ENCODE measurements at regions not wholly inside any gene's neighbourhood (a gene's known extent, or its start where the extent isn't known, plus 50 kb on each side); places are given as distances from the start of the nearest gene placed in this dataset.

DNA sequence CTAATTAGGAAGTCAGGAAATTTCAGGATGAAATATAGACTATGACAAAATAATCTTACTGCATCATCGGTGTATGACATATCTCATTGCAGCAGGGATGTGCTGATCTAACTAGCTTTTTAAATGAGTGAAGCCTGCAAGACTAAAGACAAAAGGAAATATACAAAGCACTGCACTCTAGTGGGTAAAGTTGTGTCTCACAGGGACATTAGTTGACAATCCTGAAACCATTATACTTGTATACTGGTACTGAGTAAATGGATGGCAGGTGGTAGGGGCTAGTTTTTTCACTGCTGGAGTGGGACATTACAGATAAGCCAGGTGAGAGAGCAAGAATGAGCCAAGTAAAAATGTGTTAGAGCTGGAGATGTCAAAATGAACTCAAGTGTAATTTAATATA, 317.5 kb upstream of the RAB6C start:
- Histone ChIP-seq H3K27ac (ENCODE audit: low read depth, low read length) (no peak overlapping the region), H3K9ac (ENCODE audit: low read length) (no peak overlapping the region), H4K20me1 (ENCODE audit: low read depth, low read length) (no peaks in the 10 kb centered on the region), H3K9me3 (ENCODE audit: insufficient read depth, low read length) (no peaks in the 10 kb centered on the region), H3F3A (ENCODE audit: insufficient read depth) (no peaks in the 10 kb centered on the region), H3K27me3 (ENCODE audit: low read length) (no peaks in the 10 kb centered on the region), H3K9me2 (replicated peaks; ENCODE audit: insufficient read depth, low read length) (no peaks in the 10 kb centered on the region), H3K79me2 (ENCODE audit: insufficient read depth, low read length) (no peaks in the 10 kb centered on the region), H3K4me3 (ENCODE audit: insufficient read depth, low read length, poor library complexity, severe bottlenecking) (no peak overlapping the region), H3K4me2 (ENCODE audit: low read depth, low read length, poor library complexity, severe bottlenecking) (no peak overlapping the region), H3K36me3 (ENCODE audit: low read length) (no peaks in the 10 kb centered on the region), H2AFZ (ENCODE audit: low read depth, low read length, severe bottlenecking) (no peak overlapping the region)
- TF ChIP-seq EZH2phosphoT487 (conservative IDR thresholded peaks at IDR 0.05; ENCODE audit: low read length) = no peak
- TF ChIP-seq, protein P1, sequence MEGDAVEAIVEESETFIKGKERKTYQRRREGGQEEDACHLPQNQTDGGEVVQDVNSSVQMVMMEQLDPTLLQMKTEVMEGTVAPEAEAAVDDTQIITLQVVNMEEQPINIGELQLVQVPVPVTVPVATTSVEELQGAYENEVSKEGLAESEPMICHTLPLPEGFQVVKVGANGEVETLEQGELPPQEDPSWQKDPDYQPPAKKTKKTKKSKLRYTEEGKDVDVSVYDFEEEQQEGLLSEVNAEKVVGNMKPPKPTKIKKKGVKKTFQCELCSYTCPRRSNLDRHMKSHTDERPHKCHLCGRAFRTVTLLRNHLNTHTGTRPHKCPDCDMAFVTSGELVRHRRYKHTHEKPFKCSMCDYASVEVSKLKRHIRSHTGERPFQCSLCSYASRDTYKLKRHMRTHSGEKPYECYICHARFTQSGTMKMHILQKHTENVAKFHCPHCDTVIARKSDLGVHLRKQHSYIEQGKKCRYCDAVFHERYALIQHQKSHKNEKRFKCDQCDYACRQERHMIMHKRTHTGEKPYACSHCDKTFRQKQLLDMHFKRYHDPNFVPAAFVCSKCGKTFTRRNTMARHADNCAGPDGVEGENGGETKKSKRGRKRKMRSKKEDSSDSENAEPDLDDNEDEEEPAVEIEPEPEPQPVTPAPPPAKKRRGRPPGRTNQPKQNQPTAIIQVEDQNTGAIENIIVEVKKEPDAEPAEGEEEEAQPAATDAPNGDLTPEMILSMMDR (IDR thresholded peaks at IDR 0.05; ENCODE audit: insufficient read depth, low read length, poor library complexity, severe bottlenecking) = no peak

DNA sequence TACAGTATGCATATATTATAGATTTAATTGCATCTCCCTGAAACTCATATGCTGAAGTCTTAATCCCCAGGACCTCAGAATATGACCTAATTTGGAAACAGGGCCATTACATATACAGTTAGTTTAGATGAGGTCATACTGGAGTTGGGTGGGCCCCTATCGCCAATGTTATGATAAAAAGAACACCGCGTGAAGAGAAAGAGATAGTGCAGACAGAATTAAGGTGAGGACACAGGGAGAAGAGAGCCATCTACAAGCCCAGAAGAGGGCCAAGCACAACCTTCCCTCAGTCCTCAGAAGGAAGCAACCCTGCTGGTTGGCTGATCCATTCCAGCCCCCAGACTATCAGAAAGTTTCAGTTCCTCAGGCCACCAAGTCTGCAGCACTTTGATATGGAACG, 311.9 kb upstream of the RAB6C start:
- H3K4me3 ChIP-seq (ENCODE audit: insufficient read depth, low read length, poor library complexity, severe bottlenecking) = no peak overlapping the region
- H4K20me1 ChIP-seq (ENCODE audit: low read depth, low read length) = no peaks in the 10 kb centered on the region
- H3K36me3 ChIP-seq (ENCODE audit: low read length) = no peaks in the 10 kb centered on the region
- H3K4me2 ChIP-seq (ENCODE audit: low read depth, low read length, poor library complexity, severe bottlenecking) = no peak overlapping the region
- no peak overlapping the region for H3K27ac ChIP-seq (ENCODE audit: low read depth, low read length)
- H3K27me3 ChIP-seq (ENCODE audit: low read length) = no peaks in the 10 kb centered on the region
- H3K9me3 ChIP-seq (ENCODE audit: insufficient read depth, low read length) = no peaks in the 10 kb centered on the region
- no peak overlapping the region for H3K9ac ChIP-seq (ENCODE audit: low read length)
- no peaks in the 10 kb centered on the region for H3K79me2 ChIP-seq (ENCODE audit: insufficient read depth, low read length)
- TF ChIP-seq, protein P1 (IDR thresholded peaks at IDR 0.05; ENCODE audit: insufficient read depth, low read length, poor library complexity, severe bottlenecking) = no peak
- TF ChIP-seq EZH2phosphoT487 (conservative IDR thresholded peaks at IDR 0.05; ENCODE audit: low read length) = no peak
- no peaks in the 10 kb centered on the region for H3F3A ChIP-seq (ENCODE audit: insufficient read depth)
- no peaks in the 10 kb centered on the region for H3K9me2 ChIP-seq (replicated peaks; ENCODE audit: insufficient read depth, low read length)
- H2AFZ ChIP-seq (ENCODE audit: low read depth, low read length, severe bottlenecking) = no peak overlapping the region

DNA sequence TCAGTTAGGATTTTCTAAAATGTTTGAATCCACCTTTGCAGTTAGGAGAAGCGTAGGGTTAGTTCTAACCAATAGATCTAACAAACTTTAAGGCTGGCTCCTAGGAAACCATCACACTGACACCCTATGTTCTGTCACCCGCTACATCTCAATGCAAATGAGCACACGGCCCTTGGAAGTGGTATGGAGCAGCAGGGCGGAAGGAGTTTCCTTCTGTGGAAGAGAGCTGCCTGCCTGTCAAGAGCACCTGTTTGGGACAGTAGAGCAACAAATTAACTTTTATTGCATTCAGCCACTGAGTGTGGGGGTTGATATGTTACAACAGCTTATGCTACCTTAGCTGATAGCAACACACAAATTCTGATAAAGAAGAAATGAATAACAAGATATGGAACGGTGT, 306.9 kb upstream of the RAB6C start:
- Histone ChIP-seq H4K20me1 (ENCODE audit: low read depth, low read length) (no peaks in the 10 kb centered on the region), H3F3A (ENCODE audit: insufficient read depth) (no peaks in the 10 kb centered on the region), H3K9ac (ENCODE audit: low read length) (no peak overlapping the region), H3K27me3 (ENCODE audit: low read length) (no peaks in the 10 kb centered on the region), H3K4me3 (ENCODE audit: insufficient read depth, low read length, poor library complexity, severe bottlenecking) (no peak overlapping the region), H3K9me3 (ENCODE audit: insufficient read depth, low read length) (no peaks in the 10 kb centered on the region), H3K4me2 (ENCODE audit: low read depth, low read length, poor library complexity, severe bottlenecking) (no peak overlapping the region), H3K79me2 (ENCODE audit: insufficient read depth, low read length) (no peaks in the 10 kb centered on the region), H3K36me3 (ENCODE audit: low read length) (no peaks in the 10 kb centered on the region), H3K9me2 (replicated peaks; ENCODE audit: insufficient read depth, low read length) (no peaks in the 10 kb centered on the region), H2AFZ (ENCODE audit: low read depth, low read length, severe bottlenecking) (no peak overlapping the region), H3K27ac (ENCODE audit: low read depth, low read length) (no peak overlapping the region)
- TF ChIP-seq, protein P1 (IDR thresholded peaks at IDR 0.05; ENCODE audit: insufficient read depth, low read length, poor library complexity, severe bottlenecking) = no peak
- no peak for TF ChIP-seq EZH2phosphoT487 (conservative IDR thresholded peaks at IDR 0.05; ENCODE audit: low read length)
